RKO (cell line): ENCODE measurements at regions not wholly inside any gene's neighbourhood (a gene's known extent, or its start where the extent isn't known, plus 50 kb on each side); places are given as distances from the start of the nearest gene placed in this dataset.
"Not testable (repeated sequence)": the region's sequence is repeated elsewhere in the genome, so short reads cannot be mapped to it uniquely, and the experiment has no call there.

Experiments
- DNase-seq: peaks from one replicate; pipeline ENCODE4 v3.0.0-alpha.2; 2016; ENCODE audit warnings: low spot score

DNA sequence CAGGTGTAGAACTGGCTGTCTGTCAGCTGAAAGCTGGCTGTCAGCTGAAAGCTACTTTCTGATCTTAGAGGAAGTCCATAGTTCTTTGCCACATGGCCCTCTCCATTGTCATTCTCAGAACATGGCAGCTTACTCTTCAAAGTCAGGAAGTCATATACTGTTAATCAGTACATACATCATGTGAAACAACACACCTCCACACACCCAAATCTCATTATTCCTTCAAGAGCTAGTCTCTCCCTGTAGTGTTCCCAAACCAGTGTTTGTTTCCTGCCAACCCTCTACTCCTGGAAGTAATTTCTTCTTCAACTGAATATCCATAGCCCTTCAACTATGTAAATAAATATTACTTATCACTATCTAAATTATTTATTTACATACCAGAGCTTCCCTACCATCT is 58.9 kb downstream of the OR5AK2 start:
- no peak for DNase-seq

DNA sequence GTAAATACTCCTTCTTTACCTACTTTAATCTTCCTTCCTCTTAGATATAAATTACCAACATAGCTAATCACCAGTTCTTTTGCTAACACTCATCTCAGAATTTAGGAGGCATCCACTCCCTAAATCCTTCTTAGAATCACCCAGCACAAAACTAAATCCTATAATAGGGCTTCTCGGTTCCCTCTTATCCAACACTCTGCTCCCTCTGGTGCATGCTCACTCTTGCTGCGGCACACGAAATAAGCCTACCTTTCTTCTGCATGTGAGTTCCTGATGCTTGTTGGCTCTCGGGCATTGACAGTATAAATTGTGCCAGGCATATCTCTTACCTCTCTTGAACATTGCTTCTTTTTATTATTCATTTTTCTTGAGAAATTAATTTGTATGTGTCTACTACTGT is 61.0 kb downstream of the OR5AK2 start:
- no peak for DNase-seq

DNA sequence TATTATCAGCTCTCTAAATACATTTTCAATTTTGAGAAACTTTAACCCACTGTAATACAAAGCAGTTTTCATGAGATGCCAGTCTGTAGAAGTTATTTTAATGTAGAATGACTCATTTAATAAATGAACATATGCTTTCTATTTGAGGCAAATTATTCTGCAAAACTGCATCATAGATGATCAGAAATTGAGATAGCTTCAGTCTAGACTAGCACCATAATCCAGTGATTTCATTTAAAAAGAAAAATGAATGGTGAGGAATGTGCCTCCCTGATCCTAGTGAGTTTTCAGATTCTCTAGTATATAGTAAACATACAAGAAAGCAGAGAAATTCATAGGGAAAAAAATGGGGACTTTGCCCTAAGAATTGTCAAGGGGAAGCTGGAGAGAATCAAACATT is 66.1 kb downstream of the OR5AK2 start:
- DNase-seq: no peak

DNA sequence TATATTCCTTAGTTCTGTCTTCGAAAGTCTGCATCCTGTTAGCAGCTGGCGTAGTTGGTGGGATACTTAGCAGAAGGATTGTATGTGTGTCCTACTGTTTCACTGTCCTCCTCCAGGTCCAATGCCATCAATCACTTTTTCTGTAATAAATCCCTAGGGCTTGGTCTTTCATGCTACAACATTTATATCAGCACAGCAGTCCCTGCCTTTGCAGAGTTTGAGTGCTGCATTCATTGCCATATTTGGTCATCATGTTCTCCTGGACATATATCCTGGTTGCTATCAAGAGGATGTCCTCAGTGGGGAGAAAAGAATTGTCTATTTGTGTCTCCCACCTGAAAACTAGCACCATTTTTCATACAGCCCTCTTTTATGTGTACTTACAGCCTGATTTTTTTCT is 67.0 kb downstream of the OR5AK2 start:
- no peak for DNase-seq

DNA sequence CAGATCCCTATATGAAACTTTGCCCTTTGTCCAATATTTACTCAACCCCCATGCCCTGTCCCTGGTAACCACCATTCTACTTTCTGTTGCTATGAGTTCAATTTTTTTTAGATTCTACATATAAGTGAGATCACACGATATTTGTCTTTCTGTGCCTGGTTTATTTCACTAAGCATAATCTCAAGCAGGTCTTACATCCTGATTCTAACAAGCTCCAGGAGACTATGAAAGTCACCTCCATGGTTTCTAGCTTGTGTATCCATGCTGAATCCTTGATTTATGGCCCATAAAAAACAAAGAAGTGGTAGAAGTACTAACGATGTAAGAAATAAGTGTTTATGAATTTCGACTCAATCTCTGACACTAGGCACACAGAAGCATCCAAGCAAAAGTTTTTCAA is 68.0 kb downstream of the OR5AK2 start:
- DNase-seq: no peak

DNA sequence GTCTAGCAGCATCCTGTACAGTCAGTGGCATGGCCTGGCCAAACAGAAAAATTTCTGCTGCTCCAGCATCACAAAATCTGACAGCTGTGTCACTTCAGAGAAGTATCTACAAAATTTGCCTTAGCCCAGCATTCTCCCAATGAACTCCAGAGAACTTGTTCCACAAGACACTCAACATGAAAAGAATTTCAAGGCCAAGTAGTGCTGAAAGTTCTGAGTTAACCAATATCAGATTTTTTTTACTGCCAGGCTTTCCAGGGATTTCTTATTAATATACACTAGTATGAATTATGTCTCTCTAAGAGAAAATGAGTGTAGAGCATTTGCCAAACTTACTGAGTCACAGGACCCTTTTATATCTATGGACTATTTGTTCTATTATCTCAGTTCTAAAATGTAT is 68.8 kb downstream of the OR5AK2 start:
- DNase-seq: no peak

DNA sequence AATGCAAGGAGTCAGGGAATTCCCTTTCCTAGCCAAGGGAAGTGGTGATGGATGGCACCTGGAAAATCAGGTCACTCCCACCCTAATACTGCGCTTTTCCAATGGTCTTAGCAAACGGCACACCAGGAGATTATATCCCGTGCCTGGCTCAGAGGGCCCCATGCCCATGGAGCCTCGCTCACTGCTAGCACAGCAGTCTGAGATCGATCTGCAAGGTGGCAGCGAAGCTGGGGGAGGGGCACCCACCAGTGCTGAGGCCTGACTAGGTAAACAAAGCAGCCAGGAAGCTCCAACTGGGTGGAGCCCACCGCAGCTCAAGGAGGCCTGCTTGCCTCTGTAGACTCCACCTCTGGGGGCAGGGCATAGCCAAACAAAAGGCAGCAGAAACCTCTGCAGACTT is 74.2 kb downstream of the OR5AK2 start:
- not testable (repeated sequence) for DNase-seq

DNA sequence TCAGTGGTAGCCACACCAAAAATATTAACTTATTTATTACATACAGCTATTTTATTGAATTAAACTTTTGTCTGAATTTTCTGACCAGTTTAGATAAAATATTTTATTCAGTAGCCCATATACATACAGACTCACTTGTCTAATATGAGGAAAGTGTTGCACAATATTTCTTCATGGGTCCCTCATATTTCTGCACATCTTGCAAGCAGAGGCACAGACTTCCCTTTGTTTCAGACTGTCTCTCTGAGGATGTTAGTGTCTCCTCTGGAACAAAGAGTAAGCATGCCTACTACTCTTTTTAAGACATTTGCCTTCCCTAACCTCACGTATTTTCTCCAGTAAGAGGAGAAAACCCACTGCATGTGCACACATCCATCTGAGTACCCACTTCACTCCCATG is 81.2 kb downstream of the OR5AK2 start:
- no peak for DNase-seq

DNA sequence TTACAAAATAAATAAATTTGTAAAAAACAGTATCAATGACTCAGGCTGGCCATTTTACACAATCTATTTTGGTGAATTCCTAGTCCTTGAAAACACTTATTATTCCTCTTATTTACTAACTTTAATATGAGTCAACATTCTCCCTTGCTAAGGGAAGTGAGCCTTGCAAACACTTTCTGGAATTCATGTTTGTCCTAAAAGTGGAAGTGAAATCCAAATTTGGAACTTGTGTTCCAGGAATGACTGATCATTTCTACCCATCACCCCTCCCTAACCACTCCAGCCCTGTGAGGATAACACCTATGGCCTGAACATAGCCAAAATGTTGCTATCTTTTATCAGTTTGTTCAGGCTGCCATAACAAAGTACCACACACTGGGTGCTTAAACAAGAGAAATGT is 83.1 kb downstream of the OR5AK2 start:
- no peak for DNase-seq

DNA sequence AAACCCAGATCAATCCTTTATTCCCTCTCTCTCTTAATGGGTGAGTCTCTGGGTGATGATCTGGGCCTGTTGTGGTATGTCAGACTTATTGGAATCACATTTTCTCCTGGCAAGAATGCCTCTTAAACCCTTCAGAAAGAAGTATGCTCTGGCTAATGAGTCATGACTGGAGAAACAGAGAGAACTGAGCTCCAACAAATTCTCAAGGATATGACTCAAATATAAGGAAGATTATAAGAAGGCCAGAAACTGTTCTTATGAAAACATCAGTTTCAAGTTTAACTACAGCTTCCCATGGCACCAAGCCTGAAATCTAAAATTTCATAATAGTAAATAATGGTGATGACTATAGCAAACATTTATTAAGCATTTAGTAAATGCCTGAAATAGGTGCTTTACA is 83.9 kb downstream of the OR5AK2 start:
- peak; percentile 64 for DNase-seq

DNA sequence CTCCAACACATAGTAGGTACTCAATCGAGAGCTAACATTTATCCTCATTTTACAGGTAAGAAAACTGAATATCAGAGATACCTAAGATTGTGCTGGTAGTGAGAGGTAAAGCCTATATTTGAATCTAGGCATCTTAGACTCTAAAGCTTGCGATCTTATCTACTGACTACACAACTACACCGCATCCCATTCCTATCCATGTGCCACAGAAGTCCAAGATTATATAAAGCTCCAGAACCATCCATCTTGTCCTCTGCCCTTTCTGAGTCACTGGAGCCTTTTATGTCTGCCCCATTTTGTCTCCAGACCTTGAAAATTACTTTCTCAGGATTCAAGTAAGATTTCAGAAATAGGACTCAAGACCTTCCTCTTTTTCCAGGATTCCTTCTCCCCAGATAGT is 84.4 kb downstream of the OR5AK2 start:
- DNase-seq: no peak

DNA sequence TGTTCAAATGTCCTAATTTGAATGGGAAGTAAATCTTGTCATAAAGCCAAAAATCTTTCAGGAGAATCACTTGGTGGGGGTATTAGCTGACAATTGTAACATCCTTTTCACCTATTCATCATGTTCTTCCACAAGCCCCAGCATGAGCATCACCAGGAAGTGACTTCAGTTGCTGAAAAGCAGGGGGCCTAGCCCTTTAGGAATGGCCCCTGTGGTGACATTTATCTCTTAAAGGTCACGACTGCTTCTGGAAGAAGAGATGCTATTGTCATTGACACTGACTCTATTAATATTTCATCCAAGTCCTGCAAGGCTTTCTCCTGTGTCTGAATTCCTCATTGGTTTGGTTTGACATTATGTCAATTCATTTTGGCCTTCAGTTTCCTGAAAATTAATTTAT is 92.6 kb downstream of the OR5AK2 start:
- DNase-seq: no peak

DNA sequence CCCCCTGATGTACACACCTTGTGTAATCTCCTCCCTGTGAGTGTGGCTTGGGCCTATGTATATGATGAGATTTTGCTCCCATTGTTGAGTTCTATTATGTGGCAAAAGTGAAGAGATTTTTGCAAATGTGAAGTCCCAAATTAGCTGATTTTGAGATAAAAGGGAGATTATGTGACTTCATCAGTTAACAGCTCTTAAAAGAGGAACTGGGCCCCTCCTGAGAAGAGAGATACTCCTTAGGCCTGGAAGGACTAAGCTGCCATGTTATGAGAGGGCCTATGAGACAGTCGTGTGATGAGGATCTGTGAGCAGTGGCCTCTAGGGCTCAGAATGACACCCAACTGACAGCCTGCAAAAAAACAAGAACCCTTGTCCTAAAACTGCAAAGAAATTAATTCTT is 93.4 kb downstream of the OR5AK2 start:
- no peak for DNase-seq

DNA sequence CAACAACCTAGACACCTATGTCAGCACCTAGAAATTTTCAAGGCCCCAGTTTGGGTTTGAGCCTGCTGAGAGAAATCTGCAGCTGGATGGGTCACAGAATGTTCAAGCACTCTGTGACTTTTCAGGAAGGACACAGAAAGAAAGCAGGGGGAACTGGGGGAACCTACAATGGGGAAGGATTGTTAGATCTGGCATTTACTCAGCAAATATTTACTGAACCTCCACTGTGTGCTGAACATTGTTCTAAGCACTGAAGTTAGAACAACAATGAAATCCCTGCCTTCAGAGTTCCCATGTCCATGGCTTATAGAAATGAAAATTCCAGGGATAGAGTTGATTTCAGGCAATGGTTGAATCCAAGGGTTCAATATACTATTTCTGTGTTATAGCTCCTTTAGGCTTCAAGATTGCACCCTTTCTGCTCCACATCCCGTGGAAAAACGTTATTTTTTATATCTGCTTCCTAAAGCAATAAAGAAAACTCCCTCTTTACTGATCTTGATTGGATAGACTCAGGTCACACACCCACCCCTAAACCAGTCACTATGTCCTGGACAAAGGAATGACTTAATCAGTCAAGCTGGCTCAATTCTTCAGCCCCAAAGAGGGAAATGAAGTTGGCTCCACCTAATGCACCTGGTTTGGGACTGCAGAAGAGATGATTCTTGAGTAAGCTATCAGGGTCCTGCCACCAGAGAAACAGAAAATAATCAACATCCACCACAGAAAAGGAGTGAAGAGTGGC is 95.1 kb downstream of the OR5AK2 start:
- DNase-seq: no peak

DNA sequence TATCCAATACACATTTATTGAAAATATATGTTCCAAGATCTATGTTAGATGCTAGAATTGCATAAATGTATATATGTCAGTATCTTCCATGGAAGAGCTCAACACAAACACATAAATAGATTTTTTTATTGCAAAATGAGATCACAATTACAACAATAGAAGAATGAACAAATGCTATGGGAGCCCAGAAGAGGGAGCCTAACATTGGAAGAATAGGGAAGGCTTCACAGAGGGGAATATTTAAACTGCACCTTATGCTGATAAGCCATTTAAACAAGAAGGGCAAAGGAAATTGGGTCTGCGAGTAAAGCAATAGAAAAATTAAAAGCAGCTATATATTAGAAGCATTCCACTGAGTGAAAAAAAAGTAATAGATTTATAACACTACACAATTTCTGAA is 96.1 kb upstream of the LRRC55 start:
- peak; percentile 14 for DNase-seq

DNA sequence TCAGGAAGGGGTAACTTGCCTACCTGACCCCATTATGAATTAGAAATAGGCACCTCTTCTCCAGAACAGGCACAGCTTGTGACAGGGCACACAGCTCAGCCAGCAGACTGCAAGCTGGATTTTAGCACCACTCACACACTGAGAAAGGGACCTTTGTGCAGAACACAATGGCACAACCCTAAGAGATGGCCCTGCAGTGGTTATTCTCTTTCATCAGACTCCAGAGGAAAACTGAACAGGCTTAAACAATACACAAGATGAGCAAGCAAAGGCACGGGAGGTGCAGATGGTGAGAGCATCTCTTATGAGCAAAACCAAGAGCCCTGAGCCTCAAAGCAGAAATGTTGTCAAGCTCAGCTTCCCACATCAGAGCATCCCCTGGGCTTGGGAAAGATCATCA is 93.8 kb upstream of the LRRC55 start:
- DNase-seq: no peak

DNA sequence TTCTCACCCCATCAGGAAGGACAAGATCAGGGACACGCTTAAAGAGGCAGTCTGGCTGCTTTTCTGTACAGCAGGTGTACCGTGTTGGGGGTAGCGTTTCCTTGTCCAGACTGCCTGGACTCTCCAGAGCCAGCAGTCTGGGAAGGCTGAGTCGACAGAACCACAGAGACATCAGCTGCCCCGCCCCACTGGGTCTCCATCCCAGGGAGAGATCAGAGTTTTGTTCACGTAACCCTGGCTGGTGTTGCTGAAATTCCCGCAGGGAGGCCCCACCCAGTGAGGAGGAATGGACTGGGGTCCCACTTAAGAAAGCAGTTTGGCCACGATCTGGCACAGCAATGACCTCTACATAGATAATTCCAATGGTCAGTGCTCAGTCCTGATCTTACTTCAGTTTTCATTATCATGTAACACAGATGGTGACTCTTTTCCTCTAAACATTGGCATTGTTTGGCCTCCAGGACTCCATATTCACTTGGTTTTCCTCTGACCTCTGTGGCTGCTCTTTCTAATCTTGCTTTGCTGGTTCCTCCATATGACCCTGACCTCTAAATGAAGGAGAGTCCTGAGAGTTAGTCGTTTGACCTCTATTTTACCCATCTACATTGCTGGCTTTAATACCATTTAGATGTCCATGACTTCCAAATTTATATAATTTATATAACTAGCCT is 89.6 kb upstream of the LRRC55 start:
- no peak for DNase-seq

DNA sequence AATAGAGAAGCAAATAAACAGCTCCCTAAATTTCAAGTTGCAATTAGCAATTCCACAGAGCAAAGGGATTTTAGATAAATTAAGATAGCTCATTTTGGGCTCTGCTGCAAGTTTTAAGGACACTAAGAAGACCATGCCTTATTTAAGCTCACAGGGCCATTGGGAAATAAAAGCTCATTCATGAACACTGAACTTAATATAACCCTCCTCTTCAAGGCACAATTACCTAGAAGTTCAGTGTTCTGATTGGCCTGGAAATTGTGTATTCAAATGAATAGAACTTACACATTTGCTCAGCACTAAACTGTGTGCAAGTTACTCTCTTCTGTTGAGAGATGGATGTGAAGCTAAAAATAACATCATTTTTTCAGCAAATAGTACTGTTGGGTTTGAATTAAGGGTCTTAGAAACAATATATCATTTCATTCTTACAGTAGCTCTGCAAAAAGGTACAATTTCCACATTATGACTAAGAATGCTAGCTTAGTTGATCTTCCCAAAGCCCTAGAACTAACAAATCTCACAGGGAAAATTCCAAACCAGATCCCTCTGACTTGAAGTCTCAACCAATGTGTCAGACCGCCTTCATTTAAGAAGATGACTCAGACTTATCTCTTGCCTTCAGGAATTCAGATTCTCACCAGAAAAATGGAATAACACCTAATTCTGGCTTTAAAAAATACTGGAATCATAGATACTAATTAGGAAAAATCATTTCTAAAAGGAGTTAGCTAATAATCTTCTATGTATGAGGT is 87.4 kb upstream of the LRRC55 start:
- peak; percentile 3 for DNase-seq

DNA sequence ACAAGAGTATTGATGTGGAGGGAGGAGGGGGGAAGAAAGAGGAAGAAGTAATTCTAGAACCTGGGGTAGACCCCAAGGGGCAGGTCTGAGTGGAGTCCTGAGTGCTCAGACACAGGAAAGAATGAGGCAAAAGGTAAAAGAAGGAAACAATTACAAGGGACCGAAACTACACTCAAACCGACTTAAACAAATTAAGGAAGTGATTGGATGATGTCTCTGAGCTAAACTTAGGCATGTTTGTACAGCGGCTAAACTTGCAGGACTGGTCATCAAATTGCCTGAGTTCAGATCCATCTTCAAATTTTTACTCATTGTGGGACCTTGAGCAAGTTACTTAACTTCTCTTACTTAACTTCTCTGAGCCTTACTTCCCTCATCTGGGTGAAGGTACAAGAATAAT is 86.3 kb upstream of the LRRC55 start:
- DNase-seq: no peak

DNA sequence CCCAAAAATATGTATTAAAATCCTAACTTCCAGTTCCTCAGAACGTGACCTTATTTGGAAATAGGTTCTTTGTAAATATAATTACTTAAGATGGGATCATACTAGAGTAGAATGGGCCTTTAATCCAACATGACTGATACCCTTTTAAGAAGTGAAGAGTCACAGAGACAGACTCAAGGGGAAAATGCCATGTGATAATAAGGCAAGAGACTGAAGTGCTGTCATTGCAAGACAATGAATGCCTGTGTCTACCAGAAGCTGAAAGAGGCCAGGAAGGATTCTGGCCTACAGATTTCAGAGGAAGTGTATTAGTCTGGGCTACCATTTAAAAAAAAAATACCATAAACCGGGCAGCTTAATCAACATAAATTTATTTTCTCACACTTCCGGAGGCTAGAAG is 85.9 kb upstream of the LRRC55 start:
- no peak for DNase-seq

DNA sequence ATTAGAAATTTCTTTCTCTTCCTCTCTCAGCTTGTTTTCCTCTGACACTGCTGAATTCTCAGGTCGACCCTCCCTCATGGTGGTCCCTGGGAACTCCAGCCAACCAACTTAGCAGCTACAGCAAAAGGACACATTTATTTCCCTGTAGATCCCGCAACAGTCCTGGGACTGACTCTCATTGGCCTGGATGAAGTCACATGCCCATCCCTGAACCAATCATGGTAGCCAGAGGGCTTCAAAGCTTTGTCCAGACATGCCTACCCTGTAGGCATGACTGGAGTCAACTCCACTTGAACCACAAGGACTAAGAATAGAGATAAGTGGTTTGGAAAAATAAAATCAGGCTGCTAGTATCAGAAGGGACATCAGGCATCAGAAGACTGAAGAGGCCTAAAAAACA is 84.6 kb upstream of the LRRC55 start:
- no peak for DNase-seq

DNA sequence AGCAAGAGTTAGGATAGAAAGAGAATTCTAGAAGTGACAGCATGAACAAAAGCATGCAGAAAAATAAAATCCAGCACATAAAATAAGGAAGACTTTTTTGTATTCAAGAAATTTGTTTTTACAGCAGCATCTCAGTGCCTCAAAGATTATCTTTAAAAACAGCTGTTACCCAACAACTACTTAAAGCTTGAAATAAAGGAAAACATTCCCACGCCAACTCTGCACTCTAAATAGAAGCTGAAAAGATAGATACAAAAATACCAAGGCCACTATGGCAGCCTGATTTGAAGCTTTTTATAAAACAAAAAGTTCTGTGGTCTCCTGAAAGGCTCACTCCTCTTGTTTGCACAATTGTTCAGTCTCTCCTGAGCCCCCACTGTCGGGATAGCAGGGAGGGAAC is 83.6 kb upstream of the LRRC55 start:
- no peak for DNase-seq

DNA sequence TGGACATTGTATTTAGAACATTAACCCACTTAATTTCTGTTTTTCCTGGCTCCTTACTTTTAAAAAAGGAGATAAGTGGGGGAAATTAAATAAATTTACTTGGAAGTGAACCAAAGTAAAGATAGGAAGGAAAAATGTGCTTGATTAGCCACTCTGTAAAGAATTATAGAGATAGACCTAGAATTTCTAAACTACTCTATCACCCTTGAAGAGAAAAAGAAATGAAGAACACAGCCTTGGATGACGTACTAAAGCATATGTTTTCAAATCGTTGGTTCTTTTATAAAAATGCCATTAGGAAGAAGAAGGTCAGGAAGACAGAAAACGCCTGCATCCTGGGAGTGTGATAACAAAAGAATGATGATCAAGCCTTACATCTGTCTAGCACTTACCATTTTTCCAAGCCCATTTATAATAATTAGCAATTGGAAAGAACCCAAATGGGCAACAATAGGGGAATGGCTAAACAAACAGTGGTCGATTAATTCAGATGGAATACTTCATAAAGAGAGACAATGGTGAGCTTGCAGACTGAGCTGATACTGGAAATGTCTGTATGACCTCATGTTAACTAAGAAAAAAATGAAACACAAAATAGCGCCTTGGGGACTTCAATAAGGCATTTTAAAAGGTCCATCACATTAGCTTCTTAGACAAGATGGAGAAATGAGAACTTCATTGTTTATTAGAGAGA is 81.0 kb upstream of the LRRC55 start:
- no peak for DNase-seq
